HFF-Myc (cell line): ENCODE measurements at regions not wholly inside any gene's neighbourhood (a gene's known extent, or its start where the extent isn't known, plus 50 kb on each side); places are given as distances from the start of the nearest gene placed in this dataset.

Experiments used
- DNase-seq: peaks from one replicate; pipeline ENCODE4 v3.0.0-alpha.2; 2011; ENCODE audit warnings: low read depth; ENCODE audit errors: extremely low read depth
- H3K4me3 ChIP-seq: replicated peaks from 2 replicates; pipeline ENCODE4 v1.5.1; 2011; ENCODE audit warnings: low read depth, mild to moderate bottlenecking, control low read depth, low read length
- TF ChIP-seq, protein P1 (sequence below): IDR thresholded peaks from 2 replicates; pipeline ENCODE4 v1.5.1; 2012; ENCODE audit warnings: mild to moderate bottlenecking, low read depth, low read length, control low read depth; ENCODE audit errors: missing control alignments

DNA sequence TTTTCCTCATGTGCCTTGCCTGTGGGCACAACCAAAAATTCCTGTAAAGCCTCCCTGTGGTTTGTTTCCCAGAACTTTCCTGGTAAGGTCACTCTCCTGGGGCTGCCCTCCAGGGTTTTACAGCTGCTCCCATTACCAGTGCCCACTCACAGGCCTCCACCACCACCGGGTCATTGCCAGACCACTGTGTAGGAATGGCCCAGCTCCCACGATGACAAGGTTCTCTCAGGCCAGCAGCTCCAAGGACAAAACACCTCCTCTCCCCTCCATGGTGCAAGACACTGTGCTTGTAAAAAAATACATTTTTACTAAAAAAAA, 96.1 kb upstream of the AKIP1 start:
- no peak for DNase-seq
- TF ChIP-seq, protein P1, sequence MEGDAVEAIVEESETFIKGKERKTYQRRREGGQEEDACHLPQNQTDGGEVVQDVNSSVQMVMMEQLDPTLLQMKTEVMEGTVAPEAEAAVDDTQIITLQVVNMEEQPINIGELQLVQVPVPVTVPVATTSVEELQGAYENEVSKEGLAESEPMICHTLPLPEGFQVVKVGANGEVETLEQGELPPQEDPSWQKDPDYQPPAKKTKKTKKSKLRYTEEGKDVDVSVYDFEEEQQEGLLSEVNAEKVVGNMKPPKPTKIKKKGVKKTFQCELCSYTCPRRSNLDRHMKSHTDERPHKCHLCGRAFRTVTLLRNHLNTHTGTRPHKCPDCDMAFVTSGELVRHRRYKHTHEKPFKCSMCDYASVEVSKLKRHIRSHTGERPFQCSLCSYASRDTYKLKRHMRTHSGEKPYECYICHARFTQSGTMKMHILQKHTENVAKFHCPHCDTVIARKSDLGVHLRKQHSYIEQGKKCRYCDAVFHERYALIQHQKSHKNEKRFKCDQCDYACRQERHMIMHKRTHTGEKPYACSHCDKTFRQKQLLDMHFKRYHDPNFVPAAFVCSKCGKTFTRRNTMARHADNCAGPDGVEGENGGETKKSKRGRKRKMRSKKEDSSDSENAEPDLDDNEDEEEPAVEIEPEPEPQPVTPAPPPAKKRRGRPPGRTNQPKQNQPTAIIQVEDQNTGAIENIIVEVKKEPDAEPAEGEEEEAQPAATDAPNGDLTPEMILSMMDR: no peak
- H3K4me3 ChIP-seq: no peak overlapping the region

DNA sequence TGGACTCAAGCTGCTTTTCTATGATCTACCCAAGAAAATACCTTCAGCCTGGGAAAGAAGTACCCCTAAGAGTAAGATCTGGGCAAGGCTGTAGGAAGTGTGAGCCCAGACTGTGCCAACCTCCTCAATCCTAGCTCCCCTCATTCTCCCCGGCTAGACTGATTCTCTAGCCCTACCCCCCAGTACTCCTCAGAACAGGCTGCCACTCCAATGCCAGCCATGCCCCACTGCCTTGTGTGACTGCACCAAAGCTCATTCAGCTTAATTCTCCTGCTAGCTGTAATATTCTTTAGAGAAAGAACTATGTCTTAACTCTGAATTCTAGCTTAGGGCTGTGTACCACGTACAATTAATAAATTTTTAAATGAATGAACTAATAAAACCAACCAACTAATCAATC, 92.6 kb upstream of the AKIP1 start:
- TF ChIP-seq, protein P1: no peak

DNA sequence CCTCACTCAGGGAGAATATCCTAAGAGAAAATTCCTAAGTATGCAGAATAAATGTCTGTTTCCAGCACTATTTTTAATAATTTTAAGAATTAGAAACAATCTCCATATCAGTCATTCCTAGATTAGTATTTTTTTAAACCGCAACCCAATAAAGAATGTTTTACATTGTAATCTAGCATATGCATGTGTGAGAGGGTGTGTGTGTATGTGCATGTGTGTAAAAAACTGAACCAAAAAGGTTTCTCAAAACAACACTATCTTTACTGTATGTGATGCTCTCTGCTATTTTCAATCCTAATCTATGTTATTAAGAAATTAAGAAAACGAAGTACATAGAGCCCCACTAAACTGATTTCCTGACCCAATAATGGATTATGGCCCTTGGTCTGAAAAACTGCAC, 90.6 kb upstream of the AKIP1 start:
- DNase-seq: no peak
- TF ChIP-seq, protein P1: no peak
- H3K4me3 ChIP-seq: no peak overlapping the region

More for the DNA sequence above, 92.6 kb upstream of the AKIP1 start:
- no peak overlapping the region for H3K4me3 ChIP-seq
- DNase-seq: no peak

DNA sequence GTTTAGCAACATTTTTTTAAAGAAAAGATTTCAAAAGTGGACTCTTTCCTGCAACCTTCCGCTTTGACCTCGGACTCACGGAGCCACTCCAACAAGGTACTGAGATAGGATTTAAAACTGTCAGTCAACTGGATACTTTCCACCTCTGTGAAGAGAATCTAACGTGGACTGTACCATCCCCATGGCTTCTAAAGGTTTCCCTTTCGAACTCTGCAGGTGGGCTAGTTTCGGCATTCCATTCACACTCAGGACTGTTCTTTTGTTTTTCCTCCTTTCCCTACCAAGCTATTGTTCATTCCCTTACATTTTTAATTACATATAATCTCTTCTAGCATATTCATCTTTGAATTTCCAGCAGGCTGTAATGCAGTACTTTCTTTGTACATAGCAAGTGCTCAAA, 88.5 kb upstream of the AKIP1 start:
- TF ChIP-seq, protein P1: no peak
- DNase-seq: no peak
- H3K4me3 ChIP-seq: no peak overlapping the region

DNA sequence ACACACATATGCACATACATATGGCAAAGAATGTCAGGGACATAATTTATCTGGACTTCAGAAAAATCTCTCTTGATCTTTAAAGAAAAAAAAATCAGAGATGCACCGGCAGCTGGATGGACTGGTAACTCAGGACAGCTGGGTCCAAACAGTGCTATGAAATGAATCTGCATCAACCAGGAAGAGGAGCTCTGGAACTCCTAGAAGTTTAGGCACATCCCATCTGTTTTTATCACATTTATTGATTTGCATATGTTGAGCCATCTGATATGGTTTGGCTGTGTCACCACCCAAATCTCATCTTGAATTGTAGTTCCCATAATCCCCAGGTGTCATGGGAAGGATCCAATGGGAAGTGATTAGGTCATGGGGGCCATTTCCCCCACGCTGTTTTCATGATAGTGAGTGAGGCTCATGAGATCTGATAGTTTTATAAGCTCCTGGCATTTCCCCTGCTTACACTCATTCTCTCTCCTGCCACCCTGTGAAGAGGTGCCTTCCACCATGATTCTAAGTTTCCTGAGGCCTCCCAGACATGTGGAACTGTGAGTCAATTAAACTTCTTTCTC, 87.7 kb upstream of the AKIP1 start:
- TF ChIP-seq, protein P1: no peak
- H3K4me3 ChIP-seq: no peak overlapping the region
- DNase-seq: no peak

DNA sequence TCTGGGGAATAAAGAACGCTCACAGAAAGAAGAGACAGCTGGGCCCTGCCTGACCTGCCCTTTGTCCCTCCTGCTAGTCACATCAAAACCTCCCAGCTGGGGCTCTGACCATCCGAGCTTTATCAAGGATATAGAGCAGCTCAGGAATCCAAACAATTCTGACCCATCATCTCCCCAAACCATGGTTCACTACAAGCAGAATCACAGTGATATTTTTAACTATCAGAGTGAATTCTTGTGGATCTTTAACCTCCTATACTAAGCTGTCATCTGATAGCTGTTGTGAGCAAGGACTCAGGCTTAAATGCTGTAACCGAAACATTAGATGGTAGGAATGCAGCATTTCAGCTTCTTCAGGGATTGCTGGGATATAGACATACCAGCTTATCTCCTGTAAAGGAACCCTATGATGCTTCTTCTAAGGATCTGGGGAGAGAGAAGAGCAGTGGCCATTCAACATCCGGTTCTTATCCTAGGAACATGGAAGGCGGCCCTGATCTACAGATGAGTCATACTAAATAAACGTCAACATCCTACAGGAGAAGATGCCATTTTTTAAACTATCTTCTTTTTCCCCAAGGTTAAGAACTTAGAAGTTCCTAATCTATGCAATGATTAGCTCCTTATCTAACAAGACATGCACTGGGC, 84.7 kb upstream of the AKIP1 start:
- DNase-seq: no peak
- H3K4me3 ChIP-seq: no peak overlapping the region
- TF ChIP-seq, protein P1: no peak
